ENCODE measurements at regions not wholly inside any gene's neighbourhood (a gene's known extent, or its start where the extent isn't known, plus 50 kb on each side); places are given as distances from the start of the nearest gene placed in this dataset.

DNA sequence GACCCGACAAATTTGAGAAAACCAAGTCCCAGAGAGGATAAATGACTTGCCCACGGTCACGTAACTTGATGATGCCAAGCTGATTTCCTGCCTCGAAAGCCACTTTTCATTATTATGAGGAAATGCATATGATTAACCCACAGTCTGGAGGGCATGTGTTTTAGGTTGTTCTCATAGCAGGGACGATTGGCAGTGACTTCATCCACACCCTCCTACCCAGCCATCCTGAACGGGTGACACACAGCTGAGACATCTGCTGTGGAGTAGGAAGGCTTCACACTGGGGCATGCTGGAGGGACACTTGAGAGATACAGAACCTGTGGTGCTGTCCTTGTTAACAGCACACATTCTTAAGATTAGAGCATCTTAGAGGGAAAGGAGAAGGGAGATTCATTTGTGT, 65.4 kb upstream of the WDFY2 start:
- Histone ChIP-seq H3K27me3 (replicated peaks in 1 of 2; ENCODE audit: control insufficient read depth in 2 of 2, insufficient read depth in 2 of 2, low read length in 1 of 2) (no peaks in the 10 kb centered on the region), H3K4me3 (no peak overlapping the region), H4K20me1 (ENCODE audit: control insufficient read depth, insufficient read depth) (no peaks in the 10 kb centered on the region), H3K4me1 (ENCODE audit: control insufficient read depth, insufficient read depth, low read length) (0 out of 2 replicates have a peak, but pooled peaks cover 3% of the 10 kb centered on the region), H3K9ac (ENCODE audit: control insufficient read depth, insufficient read depth, low read length) (no peak overlapping the region), H3K9me3 (replicated peaks; ENCODE audit: control insufficient read depth, insufficient read depth, low read length) (no peaks in the 10 kb centered on the region), H2AFZ (ENCODE audit: control insufficient read depth, low read depth, low read length) (no peak overlapping the region), H3K4me2 (ENCODE audit: control insufficient read depth, insufficient read depth) (no peak overlapping the region), H3K27ac (ENCODE audit: control insufficient read depth, insufficient read depth) (no peak overlapping the region), H3K36me3 (ENCODE audit: control insufficient read depth in 2 of 2, insufficient read depth in 2 of 2, low read length in 1 of 2) (no peaks in the 10 kb centered on the region), H3K79me2 (ENCODE audit: control insufficient read depth, insufficient read depth, low read length) (no peaks in the 10 kb centered on the region)
- ChIA-PET SMC1A (ENCODE audit: uncharacterized antibody, unreplicated experiment) (no interaction called here), CTCF (no interaction called here), RAD21 (ENCODE audit: unreplicated experiment) (no interaction called here), POLR2A (no interaction called here)
- TF ChIP-seq HDAC2 (IDR thresholded peaks at IDR 0.05), result no peak
- no peak for TF ChIP-seq HDGF (IDR thresholded peaks at IDR 0.05)
- TF ChIP-seq, protein P1, sequence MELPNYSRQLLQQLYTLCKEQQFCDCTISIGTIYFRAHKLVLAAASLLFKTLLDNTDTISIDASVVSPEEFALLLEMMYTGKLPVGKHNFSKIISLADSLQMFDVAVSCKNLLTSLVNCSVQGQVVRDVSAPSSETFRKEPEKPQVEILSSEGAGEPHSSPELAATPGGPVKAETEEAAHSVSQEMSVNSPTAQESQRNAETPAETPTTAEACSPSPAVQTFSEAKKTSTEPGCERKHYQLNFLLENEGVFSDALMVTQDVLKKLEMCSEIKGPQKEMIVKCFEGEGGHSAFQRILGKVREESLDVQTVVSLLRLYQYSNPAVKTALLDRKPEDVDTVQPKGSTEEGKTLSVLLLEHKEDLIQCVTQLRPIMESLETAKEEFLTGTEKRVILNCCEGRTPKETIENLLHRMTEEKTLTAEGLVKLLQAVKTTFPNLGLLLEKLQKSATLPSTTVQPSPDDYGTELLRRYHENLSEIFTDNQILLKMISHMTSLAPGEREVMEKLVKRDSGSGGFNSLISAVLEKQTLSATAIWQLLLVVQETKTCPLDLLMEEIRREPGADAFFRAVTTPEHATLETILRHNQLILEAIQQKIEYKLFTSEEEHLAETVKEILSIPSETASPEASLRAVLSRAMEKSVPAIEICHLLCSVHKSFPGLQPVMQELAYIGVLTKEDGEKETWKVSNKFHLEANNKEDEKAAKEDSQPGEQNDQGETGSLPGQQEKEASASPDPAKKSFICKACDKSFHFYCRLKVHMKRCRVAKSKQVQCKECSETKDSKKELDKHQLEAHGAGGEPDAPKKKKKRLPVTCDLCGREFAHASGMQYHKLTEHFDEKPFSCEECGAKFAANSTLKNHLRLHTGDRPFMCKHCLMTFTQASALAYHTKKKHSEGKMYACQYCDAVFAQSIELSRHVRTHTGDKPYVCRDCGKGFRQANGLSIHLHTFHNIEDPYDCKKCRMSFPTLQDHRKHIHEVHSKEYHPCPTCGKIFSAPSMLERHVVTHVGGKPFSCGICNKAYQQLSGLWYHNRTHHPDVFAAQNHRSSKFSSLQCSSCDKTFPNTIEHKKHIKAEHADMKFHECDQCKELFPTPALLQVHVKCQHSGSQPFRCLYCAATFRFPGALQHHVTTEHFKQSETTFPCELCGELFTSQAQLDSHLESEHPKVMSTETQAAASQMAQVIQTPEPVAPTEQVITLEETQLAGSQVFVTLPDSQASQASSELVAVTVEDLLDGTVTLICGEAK (IDR thresholded peaks at IDR 0.05; ENCODE audit: borderline replicate concordance), result no peak
- no peak for TF ChIP-seq SMC3 (IDR thresholded peaks at IDR 0.05; ENCODE audit: borderline replicate concordance, low read length)
- TF ChIP-seq SREBF2 (IDR thresholded peaks at IDR 0.05; ENCODE audit: low read length), result no peak
- TF ChIP-seq, protein P2, sequence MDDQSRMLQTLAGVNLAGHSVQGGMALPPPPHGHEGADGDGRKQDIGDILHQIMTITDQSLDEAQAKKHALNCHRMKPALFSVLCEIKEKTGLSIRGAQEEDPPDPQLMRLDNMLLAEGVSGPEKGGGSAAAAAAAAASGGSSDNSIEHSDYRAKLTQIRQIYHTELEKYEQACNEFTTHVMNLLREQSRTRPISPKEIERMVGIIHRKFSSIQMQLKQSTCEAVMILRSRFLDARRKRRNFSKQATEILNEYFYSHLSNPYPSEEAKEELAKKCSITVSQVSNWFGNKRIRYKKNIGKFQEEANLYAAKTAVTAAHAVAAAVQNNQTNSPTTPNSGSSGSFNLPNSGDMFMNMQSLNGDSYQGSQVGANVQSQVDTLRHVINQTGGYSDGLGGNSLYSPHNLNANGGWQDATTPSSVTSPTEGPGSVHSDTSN (IDR thresholded peaks at IDR 0.05; ENCODE audit: insufficient replicate concordance, low read depth, low read length), result no peak
- no peak for TF ChIP-seq POLR2A (IDR thresholded peaks at IDR 0.05; ENCODE audit: low read depth, low read length)
- no peak for TF ChIP-seq ZNF207 (IDR thresholded peaks at IDR 0.05; ENCODE audit: borderline replicate concordance)
- TF ChIP-seq RBBP5 (conservative IDR thresholded peaks at IDR 0.05), result no peak
- TF ChIP-seq, protein P3, sequence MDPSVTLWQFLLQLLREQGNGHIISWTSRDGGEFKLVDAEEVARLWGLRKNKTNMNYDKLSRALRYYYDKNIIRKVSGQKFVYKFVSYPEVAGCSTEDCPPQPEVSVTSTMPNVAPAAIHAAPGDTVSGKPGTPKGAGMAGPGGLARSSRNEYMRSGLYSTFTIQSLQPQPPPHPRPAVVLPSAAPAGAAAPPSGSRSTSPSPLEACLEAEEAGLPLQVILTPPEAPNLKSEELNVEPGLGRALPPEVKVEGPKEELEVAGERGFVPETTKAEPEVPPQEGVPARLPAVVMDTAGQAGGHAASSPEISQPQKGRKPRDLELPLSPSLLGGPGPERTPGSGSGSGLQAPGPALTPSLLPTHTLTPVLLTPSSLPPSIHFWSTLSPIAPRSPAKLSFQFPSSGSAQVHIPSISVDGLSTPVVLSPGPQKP (IDR thresholded peaks at IDR 0.05; ENCODE audit: low read depth, low read length), result no peak
- no peak for TF ChIP-seq PAX5 (IDR thresholded peaks at IDR 0.05; ENCODE audit: borderline replicate concordance, low read depth, low read length)
- no peak for TF ChIP-seq MTA2 (IDR thresholded peaks at IDR 0.05; ENCODE audit: low read depth)
- FAIRE-seq (no peak), DNase-seq (ENCODE audit: low read depth, low spot score) (no peak), ATAC-seq (peak; percentile 23; the same call in 1 of the 3 replicates)
- BruUV-seq (replicated peaks), result no TSS peak
- in situ Hi-C loops (cut with MboI) (no loop called here), intact Hi-C loops (cut with micrococcal nuclease; ENCODE audit: unreplicated experiment) (no loop called here)
- WGBS (ENCODE audit: insufficient coverage, insufficient replicate concordance, low lambda C conversion rate, missing lambda C conversion rate), result 65% methylated on average over 6 of the region's 6 CpGs

All from GM12878 (cell line).